Stimulated activated CD4-positive, alpha-beta T cell treated with anti-CD3 and anti-CD28 coated beads, Interleukin-2, amount 100 ng/mL, for 48 hours (primary cell): ENCODE measurements at regions not wholly inside any gene's neighbourhood (a gene's known extent, or its start where the extent isn't known, plus 50 kb on each side); places are given as distances from the start of the nearest gene placed in this dataset.
"Not testable (repeated sequence)": the region's sequence is repeated elsewhere in the genome, so short reads cannot be mapped to it uniquely, and the experiment has no call there.

ENCODE experiments used
- DNase-seq, 2 donors: peaks; one replicate each; pipeline ENCODE4 v3.0.0-alpha.2; 2020

GRCh38 chrX:8105531-8105930, 65.5 kb downstream of the VCX2 start:
- DNase-seq, result no peak

GRCh38 chrX:8103655-8104054, 67.4 kb downstream of the VCX2 start:
- DNase-seq, result no peak

- DNase-seq, result no peak
Measured at GRCh38 chrX:8091510-8091909, 79.6 kb downstream of the VCX2 start.

- no peak for DNase-seq
Measured at GRCh38 chrX:8090906-8091305, 80.2 kb downstream of the VCX2 start.

GRCh38 chrX:8090482-8090881, 80.6 kb downstream of the VCX2 start:
- DNase-seq, result no peak

- no peak for DNase-seq
Measured at GRCh38 chrX:8089141-8089540, 81.9 kb downstream of the VCX2 start.

- DNase-seq, result no peak
Measured at GRCh38 chrX:8084006-8084405, 87.1 kb downstream of the VCX2 start.

GRCh38 chrX:8083286-8083685, 87.8 kb downstream of the VCX2 start:
- DNase-seq, result no peak

GRCh38 chrX:8075636-8076035, 95.4 kb downstream of the VCX2 start:
- DNase-seq, result no peak

- no peak for DNase-seq
Measured at GRCh38 chrX:8067754-8068462, 103.2 kb downstream of the VCX2 start.

- no peak for DNase-seq
Measured at GRCh38 chrX:8052909-8053308, 118.2 kb downstream of the VCX2 start.

- no peak for DNase-seq
Measured at GRCh38 chrX:8049827-8050226, 121.2 kb downstream of the VCX2 start.

GRCh38 chrX:8048466-8048865, 121.3 kb upstream of the PNPLA4 start:
- no peak for DNase-seq

- no peak for DNase-seq
Measured at GRCh38 chrX:8044947-8045346, 117.7 kb upstream of the PNPLA4 start.

- no peak for DNase-seq
Measured at GRCh38 chrX:8043546-8043945, 116.3 kb upstream of the PNPLA4 start.

GRCh38 chrX:8043121-8043520, 115.9 kb upstream of the PNPLA4 start:
- DNase-seq, result no peak

- DNase-seq, result no peak
Measured at GRCh38 chrX:8042304-8042703, 115.1 kb upstream of the PNPLA4 start.

GRCh38 chrX:8039711-8040110, 112.5 kb upstream of the PNPLA4 start:
- DNase-seq, result not testable (repeated sequence)

- no peak for DNase-seq
Measured at GRCh38 chrX:8037593-8038348, 110.6 kb upstream of the PNPLA4 start.

GRCh38 chrX:8036914-8037313, 109.7 kb upstream of the PNPLA4 start:
- no peak for DNase-seq

GRCh38 chrX:8034058-8034457, 106.8 kb upstream of the PNPLA4 start:
- DNase-seq, result no peak

GRCh38 chrX:8033175-8033574, 106.0 kb upstream of the PNPLA4 start:
- DNase-seq, result no peak

- no peak for DNase-seq
Measured at GRCh38 chrX:8030361-8030760, 103.1 kb upstream of the PNPLA4 start.

- DNase-seq, result no peak
Measured at GRCh38 chrX:8027827-8028226, 100.6 kb upstream of the PNPLA4 start.

GRCh38 chrX:8025705-8026104, 98.5 kb upstream of the PNPLA4 start:
- no peak for DNase-seq
